HCEC 1CT (cell line): ENCODE measurements at regions not wholly inside any gene's neighbourhood (a gene's known extent, or its start where the extent isn't known, plus 50 kb on each side); places are given as distances from the start of the nearest gene placed in this dataset.
"Not testable (repeated sequence)": the region's sequence is repeated elsewhere in the genome, so short reads cannot be mapped to it uniquely, and the experiment has no call there.

Experiments used
- DNase-seq: peaks from one replicate; pipeline ENCODE4 v3.0.0-alpha.2; 2017

DNA sequence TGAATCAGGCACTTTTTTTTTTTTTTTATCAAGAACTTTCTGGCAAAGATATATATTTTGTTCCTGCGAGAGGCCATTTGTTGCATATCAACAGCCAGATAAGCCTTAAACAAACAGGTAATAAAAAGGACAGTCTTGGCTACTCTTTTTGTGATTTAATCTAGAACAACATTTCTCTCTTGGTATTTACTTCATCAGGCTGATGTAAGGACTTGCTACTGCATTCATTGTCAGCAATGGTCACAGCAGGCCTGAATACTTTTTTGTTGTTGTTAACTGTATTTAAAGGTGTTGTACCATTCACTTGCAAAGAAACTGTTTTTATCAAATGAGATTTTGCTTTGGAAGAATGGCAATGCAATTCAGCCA, 683.8 kb downstream of the IRS1 start:
- DNase-seq, result no peak

DNA sequence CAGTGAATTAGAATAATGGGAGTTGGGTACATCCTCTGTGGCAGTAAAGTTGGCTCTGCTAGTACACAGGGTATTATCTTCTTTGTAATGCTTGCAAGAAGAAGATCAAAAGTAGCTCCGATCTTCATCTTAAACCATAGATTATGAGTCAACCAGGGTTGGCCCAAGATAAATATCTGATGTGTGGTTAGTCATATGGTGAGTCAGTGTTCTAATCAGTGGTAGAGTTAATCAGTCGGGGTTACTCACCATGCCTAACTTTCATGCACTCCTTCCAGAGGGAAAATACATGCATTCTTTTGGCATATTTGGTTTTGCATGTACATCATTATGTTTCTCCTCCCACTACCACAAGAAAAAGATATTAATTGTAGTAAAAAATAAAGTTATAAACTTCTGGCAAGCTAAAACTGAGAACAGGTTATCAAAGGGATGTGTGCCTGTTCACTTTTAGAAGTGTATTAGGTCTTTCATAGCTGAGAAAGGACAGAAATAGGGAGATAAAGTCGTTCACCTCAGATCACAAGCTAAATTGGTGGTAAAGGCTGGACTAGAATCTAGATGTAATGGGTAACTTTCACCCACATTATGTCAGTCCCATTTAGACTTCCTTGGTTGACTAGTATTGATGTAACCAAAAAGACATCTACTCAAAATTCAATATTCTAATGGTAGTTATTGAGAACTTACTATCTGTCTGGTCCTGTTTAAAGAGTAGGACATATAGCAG, 684.4 kb downstream of the IRS1 start:
- peak; percentile 98 for DNase-seq

DNA sequence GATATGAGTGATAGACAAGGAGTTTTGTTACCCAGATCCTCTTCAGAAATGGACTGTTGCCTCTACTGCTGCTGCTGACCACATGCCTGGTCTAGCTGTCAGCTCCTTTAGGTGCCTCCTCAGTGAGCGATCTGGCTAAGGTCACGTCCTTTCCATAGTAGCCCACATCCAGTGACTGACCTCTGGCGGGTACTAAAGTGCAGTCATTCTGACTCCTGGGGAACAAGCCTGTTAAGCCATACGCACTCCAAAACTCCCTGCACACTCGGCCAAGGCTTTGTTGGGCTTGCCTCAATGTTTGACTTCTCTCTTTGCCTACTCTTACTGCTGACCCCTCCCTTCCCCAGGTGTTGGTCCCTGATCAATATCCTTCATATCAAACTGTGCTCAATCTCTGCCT, 685.2 kb downstream of the IRS1 start:
- DNase-seq, result peak; percentile 81

DNA sequence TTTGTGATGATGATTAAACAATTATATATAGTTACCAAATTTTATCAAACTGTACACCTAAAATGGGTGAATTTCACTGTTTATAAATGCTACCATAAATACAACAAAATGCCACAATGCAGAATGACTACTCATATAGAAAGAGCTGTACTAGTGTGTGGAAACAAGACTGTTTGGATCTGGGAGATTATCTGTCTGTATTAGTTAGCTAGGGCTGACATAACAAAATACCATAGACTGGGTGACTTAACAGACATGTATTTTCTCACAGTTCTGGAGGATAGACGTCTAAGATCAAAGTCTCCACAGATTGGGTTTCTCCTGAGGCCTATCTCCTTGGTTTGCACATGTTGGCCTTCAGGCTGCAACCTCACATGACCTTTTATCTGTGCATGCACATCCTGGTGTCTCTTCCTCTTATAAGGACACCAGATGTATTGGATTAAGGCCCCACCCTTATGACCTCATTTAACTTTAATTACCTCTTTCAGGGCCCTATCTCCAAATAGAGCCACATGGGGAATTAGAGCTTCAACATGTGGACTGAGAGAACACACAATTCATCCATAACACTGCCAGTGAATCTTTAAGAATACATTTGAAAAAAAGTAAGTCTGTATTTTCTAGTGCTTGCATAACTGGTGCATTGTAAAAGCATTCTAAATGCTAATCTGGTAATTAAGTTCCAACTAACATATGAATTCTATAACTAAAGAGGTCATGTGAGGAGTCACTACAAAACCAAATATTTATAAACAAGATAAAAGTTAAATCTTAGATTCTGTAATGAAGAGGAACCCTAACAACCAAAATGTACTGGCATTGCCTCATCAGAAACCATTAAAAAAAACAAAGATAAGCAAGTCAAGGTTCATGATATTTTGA, 699.6 kb downstream of the NYAP2 start:
- DNase-seq, result no peak

DNA sequence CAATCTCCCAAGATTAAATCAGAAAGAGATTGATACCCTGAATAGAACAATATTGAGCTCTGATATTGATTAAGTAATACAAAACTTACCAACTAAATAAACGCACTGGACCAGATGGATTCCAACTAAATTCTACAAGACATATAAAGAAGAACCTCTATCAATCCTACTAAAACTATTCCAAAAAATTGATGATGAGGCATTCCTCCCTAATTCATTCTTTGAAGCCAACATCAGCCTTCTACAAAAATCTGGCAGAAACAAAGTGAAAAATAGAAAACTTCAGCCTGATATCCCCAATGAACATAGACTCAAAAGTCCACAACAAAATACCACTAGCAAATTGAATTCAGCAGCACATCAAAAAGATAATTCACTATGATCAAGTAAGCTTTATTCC, 695.5 kb downstream of the NYAP2 start:
- DNase-seq, result no peak

DNA sequence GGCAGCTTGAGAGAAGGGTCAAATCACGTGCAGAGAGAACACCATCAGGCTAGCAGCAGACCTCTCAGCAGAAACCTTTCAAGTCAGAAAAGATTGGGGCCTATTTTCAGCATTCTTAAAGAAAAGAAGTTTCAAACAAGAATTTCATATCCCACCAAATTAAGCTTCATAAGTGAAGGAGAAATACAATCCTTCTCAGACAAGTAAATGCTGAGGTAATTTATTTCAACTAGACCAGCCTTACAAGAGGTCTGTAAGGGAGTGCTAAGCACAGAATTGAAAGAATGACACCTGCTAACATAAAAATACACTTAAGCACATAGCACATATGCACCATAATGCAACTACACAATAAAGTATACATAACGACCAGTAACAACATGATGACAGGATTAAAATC, 693.9 kb downstream of the NYAP2 start:
- no peak for DNase-seq

DNA sequence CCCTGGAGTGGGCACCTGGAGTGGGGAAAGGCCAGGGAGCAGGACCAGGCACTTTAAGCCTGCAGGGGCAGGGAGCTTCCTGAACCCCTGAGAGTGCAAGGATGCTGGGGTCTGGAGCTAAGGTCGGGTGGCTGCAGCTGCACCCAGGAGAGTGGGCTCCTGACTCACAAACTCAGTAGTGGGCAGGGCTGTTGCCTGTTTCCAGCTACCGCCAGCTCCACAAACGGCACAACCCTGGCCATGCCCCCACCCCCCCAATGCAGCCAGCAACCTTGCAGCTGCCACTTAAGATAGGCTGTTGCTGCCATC, 688.8 kb downstream of the NYAP2 start:
- DNase-seq, result no peak

DNA sequence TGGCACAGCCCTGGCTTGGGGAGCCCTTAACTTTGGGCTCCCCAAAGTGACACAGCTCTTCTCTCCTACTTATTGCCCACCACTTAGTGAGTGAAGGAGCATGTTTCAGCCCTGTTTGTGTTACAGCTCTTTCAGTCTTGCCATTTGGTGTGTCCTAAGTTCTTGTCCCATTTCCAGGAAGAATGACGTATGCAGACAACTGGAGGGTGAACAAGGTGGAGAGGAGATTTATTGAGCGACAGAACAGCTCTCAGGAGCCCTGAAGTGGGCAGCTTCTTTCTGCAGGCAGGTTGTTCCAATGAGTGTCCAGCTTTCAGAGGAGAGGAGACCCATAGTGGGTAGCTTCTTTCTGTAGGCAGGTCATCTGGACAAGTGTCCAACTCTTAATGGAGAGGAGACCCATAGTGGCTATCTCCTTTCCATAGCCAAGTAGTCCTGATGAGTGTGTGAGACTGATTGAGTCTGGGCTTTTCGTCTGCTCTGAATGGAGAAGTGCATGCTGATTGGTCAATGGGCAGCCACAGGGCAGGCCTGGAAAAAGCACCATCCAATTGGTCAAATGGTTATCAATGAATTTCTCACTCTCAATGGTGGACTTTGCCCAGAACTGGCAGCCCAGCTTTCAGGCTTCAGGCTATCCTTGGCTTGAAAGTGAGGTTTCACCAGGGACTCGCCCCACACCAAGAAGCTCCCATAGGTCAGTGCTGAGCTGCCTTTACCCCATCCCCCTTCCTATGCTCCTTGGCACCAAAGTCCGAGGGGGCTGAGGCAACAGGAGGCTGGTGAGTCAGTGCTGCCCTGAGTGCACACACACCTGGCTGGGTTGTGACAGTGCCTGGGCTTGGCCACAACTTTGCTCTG, 688.2 kb downstream of the NYAP2 start:
- no peak for DNase-seq

DNA sequence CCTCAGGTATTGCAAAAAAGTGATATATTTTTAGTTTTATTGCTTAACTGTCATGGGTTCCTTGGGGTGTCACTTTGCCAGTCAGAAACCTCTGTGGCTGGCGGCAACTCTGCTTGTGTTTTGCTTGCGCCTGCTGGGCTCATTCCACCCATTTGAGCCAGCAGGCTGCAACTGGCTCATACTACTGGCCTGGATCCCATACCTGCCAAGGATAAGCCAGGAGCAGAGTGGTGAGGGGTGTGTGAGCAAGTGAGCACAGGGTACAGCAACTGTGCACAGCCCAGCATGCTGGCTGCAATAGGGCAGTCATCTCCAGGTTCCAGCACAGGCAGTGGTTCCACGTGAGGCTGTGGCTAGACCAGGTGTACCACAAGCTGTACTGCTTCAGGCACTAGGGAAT, 687.5 kb downstream of the NYAP2 start:
- DNase-seq, result no peak

DNA sequence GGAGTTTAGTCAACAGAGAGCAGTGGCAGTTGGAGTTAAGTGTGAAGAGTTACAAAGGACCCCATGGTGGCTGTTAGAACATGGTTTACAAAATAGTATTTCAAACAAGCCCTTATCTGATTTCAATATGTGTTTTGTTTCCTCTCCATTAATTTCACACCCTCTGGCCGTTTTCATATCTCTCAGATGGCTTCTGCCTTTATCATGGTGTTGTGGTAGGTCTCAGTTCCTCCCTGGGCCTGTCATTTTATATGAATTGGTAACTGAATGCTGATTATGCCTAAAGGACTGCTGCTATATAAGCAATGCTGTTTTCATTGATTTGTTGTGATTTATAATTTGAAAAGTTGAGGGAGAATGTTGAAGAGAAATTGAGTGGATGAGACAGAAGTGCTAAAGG, 686.7 kb downstream of the NYAP2 start:
- DNase-seq, result no peak

DNA sequence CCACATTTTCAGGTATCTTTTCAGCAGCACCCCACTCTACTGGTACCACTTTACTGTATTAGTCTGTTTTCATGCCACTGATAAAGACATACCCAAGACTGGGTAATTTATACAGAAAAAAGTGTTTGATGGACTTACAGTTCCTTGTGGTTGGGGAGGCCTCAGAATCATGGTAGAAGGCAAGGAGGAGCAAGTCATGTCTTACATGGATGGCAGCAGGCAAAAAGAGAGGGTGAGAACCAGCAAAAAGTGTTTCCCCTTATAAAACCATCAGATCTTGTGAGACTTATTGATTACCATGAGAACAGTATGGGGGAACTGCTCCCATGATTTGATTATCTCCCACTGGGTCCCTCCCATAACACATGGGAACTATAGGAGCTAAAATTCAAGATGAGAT, 685.9 kb downstream of the NYAP2 start:
- DNase-seq, result not testable (repeated sequence)

DNA sequence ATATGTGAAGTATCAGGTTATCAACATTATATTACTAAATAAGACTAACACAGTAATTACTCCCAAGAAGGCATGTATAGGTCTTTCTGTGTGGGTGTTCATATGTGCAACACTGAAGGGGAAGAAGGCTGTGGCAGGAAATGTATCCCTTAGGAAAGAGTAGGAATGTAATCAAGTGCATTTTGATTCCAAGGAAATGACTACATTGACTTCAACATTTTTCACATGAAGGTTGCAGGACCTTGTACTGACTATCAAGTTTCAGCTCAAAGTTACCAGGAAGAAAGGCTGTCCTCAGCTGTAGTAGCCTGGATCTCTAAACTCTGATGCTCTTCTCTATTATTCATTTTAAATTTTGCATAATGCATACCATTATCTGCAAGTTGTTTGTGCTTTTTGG, 680.8 kb downstream of the NYAP2 start:
- peak; percentile 89 for DNase-seq

DNA sequence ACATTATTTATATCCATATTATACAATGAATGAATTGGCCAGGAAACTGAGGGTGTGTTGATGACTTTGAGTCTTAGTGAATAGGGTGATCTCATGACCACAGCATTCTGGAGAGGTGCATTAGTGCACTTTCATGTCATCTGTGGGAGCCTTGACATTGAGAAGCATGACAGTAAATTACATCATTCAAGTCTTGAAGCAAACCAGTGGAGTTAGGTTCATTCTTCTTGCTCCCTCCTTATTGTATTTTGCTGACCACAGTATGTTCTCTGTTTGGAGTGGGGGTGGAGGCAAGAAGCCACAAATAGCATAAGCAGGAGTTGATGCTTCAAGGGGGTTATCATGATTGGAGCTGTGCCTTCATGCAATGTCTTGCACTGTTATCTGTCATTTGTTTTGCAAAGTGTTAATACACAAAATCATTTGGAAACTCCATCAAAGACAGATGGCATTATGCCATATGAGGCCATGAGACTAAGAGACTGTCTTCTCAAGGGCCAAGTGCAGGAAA, 680.2 kb downstream of the NYAP2 start:
- peak; percentile 93 for DNase-seq

DNA sequence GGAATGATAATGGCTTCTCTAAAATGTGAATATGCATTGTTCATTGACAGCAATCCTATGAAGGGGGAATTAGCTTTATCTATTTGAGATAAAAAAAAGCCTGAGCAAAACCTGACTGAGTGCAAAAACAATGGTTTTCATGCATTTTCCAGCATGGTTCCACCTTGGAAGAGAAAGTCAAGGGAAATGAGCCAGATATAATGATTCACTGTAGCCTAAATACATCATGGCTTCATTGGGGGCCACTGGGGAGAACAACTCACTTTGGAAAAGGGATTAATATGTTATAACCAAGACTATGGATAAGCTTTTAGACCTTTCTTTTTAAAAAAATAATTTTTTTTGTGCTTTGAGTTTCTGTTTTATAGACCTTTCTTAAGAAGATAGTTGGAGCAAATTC, 679.7 kb downstream of the NYAP2 start:
- DNase-seq, result no peak

DNA sequence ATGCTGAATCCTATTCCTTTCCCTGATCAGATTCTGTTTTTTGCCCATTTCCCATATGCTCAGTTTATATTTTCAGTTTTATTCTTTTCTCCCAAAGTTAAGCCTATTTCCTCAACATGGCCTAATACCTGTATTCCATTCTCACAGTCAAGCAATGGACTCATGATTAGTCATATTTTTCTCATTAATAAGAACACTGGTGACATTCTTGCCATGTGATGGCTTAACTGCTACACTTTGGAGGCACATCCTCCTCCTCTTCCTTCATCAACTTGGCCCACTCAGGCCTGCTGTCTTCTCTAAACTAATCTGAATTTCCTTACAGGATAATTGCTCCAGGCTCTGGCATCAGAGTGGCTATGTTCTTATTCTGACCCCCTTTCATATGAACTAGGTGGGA, 679.2 kb downstream of the NYAP2 start:
- DNase-seq, result peak; percentile 40

DNA sequence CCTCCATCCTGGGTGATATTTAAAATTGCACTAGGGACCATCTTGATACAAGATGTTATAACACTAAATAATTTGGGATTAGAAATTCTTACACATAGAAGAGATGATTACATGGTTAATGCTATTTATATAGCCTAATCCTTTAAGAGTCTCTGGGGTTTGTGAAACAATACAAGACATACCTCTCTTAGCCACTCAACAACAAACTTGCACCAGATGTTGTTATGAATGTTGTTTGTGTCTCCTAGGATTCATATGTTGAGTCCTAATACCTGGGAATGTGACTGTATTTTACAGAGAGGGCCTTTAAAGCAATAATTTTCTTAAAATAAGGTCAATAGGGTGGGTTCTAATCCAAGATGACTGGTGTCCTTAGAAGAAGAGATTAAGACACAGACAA, 678.3 kb downstream of the NYAP2 start:
- DNase-seq, result peak; percentile 30

DNA sequence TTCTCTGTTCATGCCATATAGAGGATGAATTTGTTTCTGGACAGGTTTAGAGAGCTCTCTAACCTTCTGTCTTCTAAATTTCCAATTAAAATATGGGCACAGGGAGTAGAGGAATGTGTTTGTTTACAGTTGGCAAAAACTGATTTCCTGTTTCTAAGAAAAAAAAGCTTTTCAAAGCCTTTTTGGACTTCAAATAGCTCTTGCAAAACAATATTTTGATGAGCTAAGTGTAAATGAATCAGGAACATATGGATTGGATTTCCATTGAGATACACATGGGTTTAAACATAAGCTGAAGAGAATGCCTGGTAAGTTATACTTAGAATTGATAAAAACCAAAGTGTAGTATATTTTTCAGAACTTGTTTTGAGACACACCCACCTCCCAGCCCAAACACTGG, 677.5 kb downstream of the NYAP2 start:
- peak; percentile 91 for DNase-seq

DNA sequence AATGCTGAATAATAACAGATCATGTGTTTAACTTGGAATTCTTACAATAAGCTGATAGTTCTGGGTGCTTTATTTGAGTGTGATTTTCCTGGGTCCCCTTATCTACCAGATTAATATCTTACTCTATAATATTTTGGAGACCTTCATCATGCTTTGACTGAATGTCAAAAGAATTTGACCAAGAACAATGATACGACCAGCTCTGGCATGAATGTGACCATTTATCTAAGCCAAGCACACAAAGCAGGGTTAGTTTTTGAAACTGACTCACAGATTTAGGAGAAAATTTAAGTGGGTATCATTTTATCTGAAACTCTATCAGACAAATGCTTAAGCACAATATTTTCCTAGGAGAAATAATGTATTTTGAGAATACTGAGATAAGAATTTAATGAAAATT, 677.0 kb downstream of the NYAP2 start:
- DNase-seq, result no peak

DNA sequence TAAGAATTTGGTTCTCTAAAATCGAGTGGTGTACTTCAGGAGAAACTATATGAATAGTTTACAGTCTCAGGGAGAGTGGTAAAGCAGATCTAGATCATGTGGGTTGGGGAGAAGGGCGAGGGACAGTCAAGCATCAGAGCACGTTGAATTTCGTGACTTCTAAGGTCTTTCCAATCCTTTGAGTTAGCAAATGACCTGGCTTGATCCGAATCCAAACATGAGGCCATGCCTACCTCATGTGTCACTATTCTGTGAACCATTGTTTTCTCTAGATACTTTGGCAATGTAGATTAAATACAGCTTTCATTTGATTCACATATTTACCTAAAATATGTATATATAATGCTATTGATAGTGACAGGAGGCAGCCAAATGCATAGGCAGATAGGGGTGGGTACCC, 674.9 kb downstream of the NYAP2 start:
- no peak for DNase-seq

DNA sequence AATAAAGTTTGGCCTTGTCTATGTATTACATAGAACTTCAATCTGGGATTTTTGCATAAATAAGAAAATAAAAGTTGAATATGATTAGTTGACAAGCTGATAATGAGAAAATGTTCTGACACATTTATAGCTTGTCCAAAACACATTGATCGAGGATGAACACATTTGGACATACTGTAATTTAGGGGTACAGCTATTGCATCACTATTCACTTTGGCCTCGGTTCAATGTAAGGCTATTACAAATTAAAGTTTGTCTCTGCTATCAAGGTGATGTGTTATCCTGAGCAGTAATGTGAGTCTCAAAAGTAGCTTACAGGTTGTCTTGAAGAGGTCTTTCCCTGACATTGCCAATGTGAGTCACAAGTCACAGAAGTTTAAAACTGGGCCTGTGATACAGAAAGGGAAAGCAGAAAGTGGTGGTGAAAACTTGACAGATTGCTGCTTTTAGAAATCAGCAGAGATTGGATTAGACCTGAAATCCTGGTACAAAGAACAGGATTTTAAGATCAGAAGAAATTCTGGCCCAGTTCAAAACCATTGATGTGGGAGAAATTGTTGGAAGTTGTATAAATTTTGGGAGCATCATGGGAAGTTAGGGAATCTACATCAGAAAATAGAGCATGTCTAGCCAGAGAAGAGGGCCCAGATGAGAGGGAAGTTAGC, 674.1 kb downstream of the NYAP2 start:
- DNase-seq, result no peak

DNA sequence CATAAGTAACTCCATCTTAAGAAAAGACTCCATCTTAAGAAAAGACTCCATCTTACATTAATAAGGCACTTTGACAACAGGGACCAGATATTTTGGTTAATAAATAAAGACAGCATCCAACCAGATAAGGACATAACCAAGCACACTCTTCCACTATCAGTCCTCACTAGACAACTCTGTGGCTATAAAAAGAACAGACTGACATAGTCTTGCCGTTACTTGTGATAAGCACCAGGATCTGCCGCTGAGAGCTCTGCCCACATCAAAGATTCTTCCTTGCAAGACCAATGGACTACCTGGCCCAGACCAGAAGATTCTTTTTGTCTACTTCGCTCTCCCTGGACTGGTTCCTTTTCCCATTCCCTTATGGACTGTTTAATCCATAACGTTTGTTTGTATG, 667.4 kb downstream of the NYAP2 start:
- no peak for DNase-seq

DNA sequence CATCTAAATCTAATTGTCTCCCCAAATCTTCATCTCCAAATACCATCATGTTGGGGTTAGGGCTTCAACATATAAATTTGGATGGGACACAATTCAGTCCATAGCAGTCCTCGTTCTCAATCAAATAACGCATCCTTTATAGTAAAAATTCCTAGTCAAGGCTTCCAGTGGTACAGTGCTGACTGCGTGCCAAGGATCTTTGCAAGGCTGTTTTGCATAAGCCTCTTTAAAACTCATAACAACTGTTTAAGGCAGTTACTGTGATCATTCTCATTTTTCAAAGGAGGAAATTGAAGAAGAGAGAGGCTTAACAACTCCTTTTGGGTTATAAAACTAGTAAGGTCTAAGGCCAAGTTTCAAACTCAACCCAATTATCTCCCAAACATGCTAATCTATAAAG, 666.9 kb downstream of the NYAP2 start:
- no peak for DNase-seq
